K562 (cell line): ENCODE measurements at regions not wholly inside any gene's neighbourhood (a gene's known extent, or its start where the extent isn't known, plus 50 kb on each side); places are given as distances from the start of the nearest gene placed in this dataset.

ENCODE experiments used
- ATAC-seq: fragments of 200-7000 bp; cut with Tn5 transposase; 3 replicates; pipeline ENCODE4 v1.9.1; 2020; ENCODE audit warnings: moderate library complexity
- BruUV-seq: library from RNA; stranded (reverse); fragments of 400-500 nt; replicated peaks from 2 replicates; lab custom pipeline; 2021; lab: Mats Ljungman, UMichigan
- CTCF ChIA-PET: fragments of 300-600 bp; formaldehyde crosslinking; extraction: SDS; loops from one replicate; lab custom pipeline; 2021; ENCODE audit warnings: low intra/inter-chr PET ratio; lab: Yijun Ruan, JAX
- POLR2A ChIA-PET: fragments of 300-600, 350-650 bp; sonication (Branson Sonifier 250); formaldehyde crosslinking; extraction: SDS; loops from one replicate; lab custom pipeline; 2021; ENCODE audit warnings: antibody characterized with exemption, inconsistent platforms; lab: Yijun Ruan, JAX
- DNase-seq, 4 experiments: peaks; one replicate each; pipeline versions ENCODE4 v3.0.0 to v3.0.0-alpha.2; 2011 to 2018; ENCODE audit warnings: low spot score in 3 of 4, mixed read lengths in 3 of 4; ENCODE audit errors: extremely low read depth in 1 of 4
- FAIRE-seq: peaks from 2 replicates; lab custom pipeline; 2011; peaks lifted over from hg19 to GRCh38; lab: Jason Lieb, UNC
- H2AFZ ChIP-seq: 2 replicates; pipeline ENCODE4 v1.6.0; 2011; ENCODE audit warnings: low read depth, low read length, control low read depth, inconsistent platforms
- H3K27ac ChIP-seq: fragments of 200-600 bp; 3 replicates; pipeline ENCODE4 v1.8.0; 2011; ENCODE audit warnings: low read depth, mild to moderate bottlenecking, control low read depth, inconsistent platforms, low read length, moderate library complexity, mixed read lengths; ENCODE audit errors: extremely low read depth
- H3K27me3 ChIP-seq, 2 experiments: fragments of 300-600 bp in 1 of 2; 2 replicates in 1 of 2; 3 replicates in 1 of 2; pipeline versions ENCODE4 v1.6.0 to v1.8.0; 2011; ENCODE audit warnings: inconsistent platforms in 2 of 2, low read length in 2 of 2, mild to moderate bottlenecking in 1 of 2, mixed read lengths in 1 of 2, moderate library complexity in 1 of 2; ENCODE audit not compliant: control insufficient read depth in 2 of 2, insufficient read depth in 2 of 2
- H3K36me3 ChIP-seq: fragments of 300-600 bp; 3 replicates; pipeline ENCODE4 v1.8.0; 2011; ENCODE audit warnings: mild to moderate bottlenecking, low read length, inconsistent platforms; ENCODE audit not compliant: control insufficient read depth, insufficient read depth
- H3K4me1 ChIP-seq, 2 experiments: fragments of 200-600 bp in 1 of 2; replicated peaks in 1 of 2; 2 replicates in 1 of 2; 3 replicates in 1 of 2; pipeline versions ENCODE4 v1.5.1 to v1.8.0; 2011; ENCODE audit warnings: inconsistent platforms in 2 of 2, low read length in 2 of 2, mild to moderate bottlenecking in 1 of 2, mixed read lengths in 1 of 2, moderate library complexity in 1 of 2; ENCODE audit not compliant: control insufficient read depth in 2 of 2, insufficient read depth in 2 of 2
- H3K4me2 ChIP-seq: 2 replicates; pipeline ENCODE4 v1.6.1; 2011; ENCODE audit warnings: low read length, control low read depth, inconsistent platforms, mixed read lengths; ENCODE audit not compliant: insufficient read depth
- H3K4me3 ChIP-seq: fragments of 200-600 bp; sonication (generic), shearing (Covaris generic); 2 replicates; pipeline ENCODE4 v1.5.1; 2016; ENCODE audit warnings: control low read depth, inconsistent platforms
- H3K79me2 ChIP-seq: fragments of 200-600 bp; 3 replicates; pipeline ENCODE4 v1.8.0; 2011; ENCODE audit warnings: low read length, inconsistent platforms; ENCODE audit not compliant: control insufficient read depth, insufficient read depth
- H3K9ac ChIP-seq, 2 experiments: 2 replicates each; pipeline versions ENCODE4 v1.6.0 to v1.6.1; 2011; ENCODE audit warnings: low read depth in 2 of 2, low read length in 2 of 2, control low read depth in 1 of 2, inconsistent platforms in 1 of 2, mild to moderate bottlenecking in 1 of 2, mixed read lengths in 1 of 2; ENCODE audit not compliant: insufficient read depth in 1 of 2
- H3K9me1 ChIP-seq: one replicate; pipeline ENCODE4 v1.6.0; 2011; ENCODE audit warnings: inconsistent platforms, mild to moderate bottlenecking, low read length, moderate library complexity; ENCODE audit not compliant: control insufficient read depth, insufficient read depth
- H3K9me3 ChIP-seq: replicated peaks from 2 replicates; pipeline ENCODE4 v1.5.1; 2011; ENCODE audit warnings: low read depth, low read length, inconsistent platforms; ENCODE audit not compliant: control insufficient read depth, insufficient read depth
- H4K20me1 ChIP-seq: replicated peaks from 2 replicates; pipeline ENCODE4 v1.6.1; 2011; ENCODE audit warnings: low read length, inconsistent platforms, mixed read lengths; ENCODE audit not compliant: control insufficient read depth, insufficient read depth
- EHMT2 ChIP-seq: fragments of 450-650 bp; IDR thresholded peaks from 2 replicates; pipeline ENCODE4 v1.6.1; 2018; ENCODE audit warnings: antibody characterized with exemption
- ETV1 ChIP-seq: fragments of 450-650 bp; conservative IDR thresholded peaks from 2 replicates; pipeline ENCODE4 v1.6.1; 2016; ENCODE audit warnings: missing genetic modification characterization, control low read depth, low read depth, missing compliant biosample characterization
- FOXJ2 ChIP-seq: fragments of 200-800 bp; sonication (Bioruptor generic); IDR thresholded peaks from 2 replicates; pipeline ENCODE4 v1.6.1; 2016; ENCODE audit warnings: missing genetic modification characterization, missing compliant biosample characterization
- MCM3 ChIP-seq: fragments of 450-650 bp; IDR thresholded peaks from 2 replicates; pipeline ENCODE4 v1.6.1; 2016
- MTA3 ChIP-seq: fragments of 450-650 bp; formaldehyde crosslinking; IDR thresholded peaks from 2 replicates; pipeline ENCODE4 v1.6.1; 2017; ENCODE audit warnings: mild to moderate bottlenecking, borderline replicate concordance
- PHB2 ChIP-seq: fragments of 450-650 bp; IDR thresholded peaks from 2 replicates; pipeline ENCODE4 v1.6.1; 2017; ENCODE audit warnings: low read depth
- PTTG1 ChIP-seq: fragments of 450-650 bp; IDR thresholded peaks from 2 replicates; pipeline ENCODE4 v1.6.1; 2016; ENCODE audit warnings: low read depth, mild to moderate bottlenecking, missing genetic modification characterization, missing compliant biosample characterization
- STAG1 ChIP-seq: sonication (generic); formaldehyde crosslinking; IDR thresholded peaks from 2 replicates; pipeline ENCODE4 v1.5.0; 2020; ENCODE audit warnings: missing genetic modification reagents, borderline replicate concordance
- ZBED1 ChIP-seq: IDR thresholded peaks from 2 replicates; pipeline ENCODE4 v1.6.1; 2014
- ZNF408 ChIP-seq: fragments of 250-450 bp; sonication (Bioruptor Pico); IDR thresholded peaks from 2 replicates; pipeline ENCODE4 v1.4.0; 2020; ENCODE audit warnings: low read depth, mild to moderate bottlenecking, moderate library complexity
- ZNF507 ChIP-seq: conservative IDR thresholded peaks from 2 replicates; pipeline ENCODE4 v1.6.1; 2017; ENCODE audit warnings: missing genetic modification characterization, missing compliant biosample characterization
- ZNF584 ChIP-seq: fragments of 200-800 bp; sonication (Bioruptor generic); IDR thresholded peaks from 2 replicates; pipeline ENCODE4 v1.6.1; 2016; ENCODE audit warnings: low read depth, mild to moderate bottlenecking, missing genetic modification characterization, missing compliant biosample characterization
- ZNF766 ChIP-seq: fragments of 200-800 bp; sonication (Bioruptor generic); conservative IDR thresholded peaks from 2 replicates; pipeline ENCODE4 v1.6.1; 2016; ENCODE audit warnings: missing genetic modification characterization, missing compliant biosample characterization
- WGBS: fragments of 100-300 bp; shearing (Covaris generic); methylation state at CpG from one replicate; pipeline ENCODE4 v1.1.6; 2016; ENCODE audit warnings: low coverage, mixed read lengths; ENCODE audit not compliant: insufficient coverage; ENCODE audit errors: missing lambda C conversion rate; 5-methylcytosine and 5-hydroxymethylcytosine counted together
- in situ Hi-C: fragments of 300-500 bp; cut with MboI; formaldehyde crosslinking; loops from 4 replicates; pipeline ENCODE4 v1.15.0; 2018; ENCODE audit warnings: inconsistent platforms, mixed read lengths
- intact Hi-C: fragments of 100-400 bp; cut with micrococcal nuclease; formaldehyde crosslinking; loops from 2 replicates; pipeline ENCODE4 v1.14.2; 2022
- TF ChIP-seq, protein P1 (sequence below): sonication (generic); formaldehyde crosslinking; IDR thresholded peaks from 2 replicates; pipeline ENCODE4 v1.8.0; 2022; ENCODE audit warnings: mild to moderate bottlenecking, missing genetic modification reagents
- TF ChIP-seq, protein P2 (sequence below): fragments of 250-450 bp; sonication (Bioruptor Pico); IDR thresholded peaks from 2 replicates; pipeline ENCODE4 v1.5.1; 2021; ENCODE audit warnings: mild to moderate bottlenecking
- TF ChIP-seq, protein P3 (sequence below): fragments of 150-350 bp; IDR thresholded peaks from 2 replicates; pipeline ENCODE4 v1.6.1; 2014; ENCODE audit warnings: low read depth, mild to moderate bottlenecking, low read length, borderline replicate concordance

DNA sequence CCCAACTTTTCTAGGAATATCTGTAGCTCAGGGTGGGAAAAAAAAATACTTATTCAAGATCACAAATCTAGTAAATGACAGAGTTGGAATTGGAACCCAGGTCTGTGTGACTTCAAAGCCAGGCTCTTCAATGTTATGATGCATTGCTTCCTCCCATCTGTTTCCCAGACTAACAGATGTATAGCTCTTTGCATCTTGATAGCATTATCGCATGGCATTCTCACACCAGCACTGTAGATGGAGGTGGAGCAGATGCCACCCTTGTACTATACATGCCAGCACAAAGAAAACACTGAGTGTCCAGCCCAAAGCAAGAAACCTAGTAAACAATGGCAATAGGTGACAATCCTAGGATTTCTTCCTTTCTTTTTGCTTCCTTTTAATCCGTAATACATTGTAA lies 497.3 kb downstream of the NEBL start:
- intact Hi-C loops (no loop called here), in situ Hi-C loops (no loop called here)
- no peak for FAIRE-seq
- POLR2A ChIA-PET: no interaction called here
- Histone ChIP-seq H4K20me1 (no peaks in the 10 kb centered on the region), H2AFZ (no peak overlapping the region), H3K4me1 (no peaks in the 10 kb centered on the region), H3K4me3 (no peak overlapping the region), H3K27ac (no peak overlapping the region), H3K9ac (no peak overlapping the region), H3K9me1 (no peaks in the 10 kb centered on the region), H3K36me3 (no peaks in the 10 kb centered on the region), H3K27me3 (no peaks in the 10 kb centered on the region), H3K79me2 (no peaks in the 10 kb centered on the region), H3K4me2 (no peak overlapping the region), H3K9me3 (no peaks in the 10 kb centered on the region)
- ATAC-seq: no peak
- CTCF ChIA-PET: no interaction called here
- BruUV-seq: no TSS peak
- TF ChIP-seq ZNF766 (CRISPR knock-in tag) (no peak), ZNF408 (CRISPR knock-in tag) (no peak), ETV1 (tag) (no peak), FOXJ2 (no peak), EHMT2 (no peak), MCM3 (no peak), ZBED1 (no peak), PHB2 (no peak), MTA3 (no peak), STAG1 (CRISPR knock-in tag) (no peak), ZNF584 (CRISPR knock-in tag) (no peak), PTTG1 (tag) (no peak), ZNF507 (tag) (no peak)
- TF ChIP-seq, protein P1, sequence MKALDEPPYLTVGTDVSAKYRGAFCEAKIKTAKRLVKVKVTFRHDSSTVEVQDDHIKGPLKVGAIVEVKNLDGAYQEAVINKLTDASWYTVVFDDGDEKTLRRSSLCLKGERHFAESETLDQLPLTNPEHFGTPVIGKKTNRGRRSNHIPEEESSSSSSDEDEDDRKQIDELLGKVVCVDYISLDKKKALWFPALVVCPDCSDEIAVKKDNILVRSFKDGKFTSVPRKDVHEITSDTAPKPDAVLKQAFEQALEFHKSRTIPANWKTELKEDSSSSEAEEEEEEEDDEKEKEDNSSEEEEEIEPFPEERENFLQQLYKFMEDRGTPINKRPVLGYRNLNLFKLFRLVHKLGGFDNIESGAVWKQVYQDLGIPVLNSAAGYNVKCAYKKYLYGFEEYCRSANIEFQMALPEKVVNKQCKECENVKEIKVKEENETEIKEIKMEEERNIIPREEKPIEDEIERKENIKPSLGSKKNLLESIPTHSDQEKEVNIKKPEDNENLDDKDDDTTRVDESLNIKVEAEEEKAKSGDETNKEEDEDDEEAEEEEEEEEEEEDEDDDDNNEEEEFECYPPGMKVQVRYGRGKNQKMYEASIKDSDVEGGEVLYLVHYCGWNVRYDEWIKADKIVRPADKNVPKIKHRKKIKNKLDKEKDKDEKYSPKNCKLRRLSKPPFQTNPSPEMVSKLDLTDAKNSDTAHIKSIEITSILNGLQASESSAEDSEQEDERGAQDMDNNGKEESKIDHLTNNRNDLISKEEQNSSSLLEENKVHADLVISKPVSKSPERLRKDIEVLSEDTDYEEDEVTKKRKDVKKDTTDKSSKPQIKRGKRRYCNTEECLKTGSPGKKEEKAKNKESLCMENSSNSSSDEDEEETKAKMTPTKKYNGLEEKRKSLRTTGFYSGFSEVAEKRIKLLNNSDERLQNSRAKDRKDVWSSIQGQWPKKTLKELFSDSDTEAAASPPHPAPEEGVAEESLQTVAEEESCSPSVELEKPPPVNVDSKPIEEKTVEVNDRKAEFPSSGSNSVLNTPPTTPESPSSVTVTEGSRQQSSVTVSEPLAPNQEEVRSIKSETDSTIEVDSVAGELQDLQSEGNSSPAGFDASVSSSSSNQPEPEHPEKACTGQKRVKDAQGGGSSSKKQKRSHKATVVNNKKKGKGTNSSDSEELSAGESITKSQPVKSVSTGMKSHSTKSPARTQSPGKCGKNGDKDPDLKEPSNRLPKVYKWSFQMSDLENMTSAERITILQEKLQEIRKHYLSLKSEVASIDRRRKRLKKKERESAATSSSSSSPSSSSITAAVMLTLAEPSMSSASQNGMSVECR: no peak
- TF ChIP-seq, protein P2, sequence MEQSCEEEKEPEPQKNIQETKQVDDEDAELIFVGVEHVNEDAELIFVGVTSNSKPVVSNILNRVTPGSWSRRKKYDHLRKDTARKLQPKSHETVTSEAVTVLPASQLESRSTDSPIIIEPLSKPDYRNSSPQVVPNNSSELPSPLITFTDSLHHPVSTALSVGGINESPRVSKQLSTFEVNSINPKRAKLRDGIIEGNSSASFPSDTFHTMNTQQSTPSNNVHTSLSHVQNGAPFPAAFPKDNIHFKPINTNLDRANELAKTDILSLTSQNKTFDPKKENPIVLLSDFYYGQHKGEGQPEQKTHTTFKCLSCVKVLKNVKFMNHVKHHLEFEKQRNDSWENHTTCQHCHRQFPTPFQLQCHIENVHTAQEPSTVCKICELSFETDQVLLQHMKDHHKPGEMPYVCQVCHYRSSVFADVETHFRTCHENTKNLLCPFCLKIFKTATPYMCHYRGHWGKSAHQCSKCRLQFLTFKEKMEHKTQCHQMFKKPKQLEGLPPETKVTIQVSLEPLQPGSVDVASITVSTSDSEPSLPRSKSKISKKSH (CRISPR knock-in tag): no peak
- TF ChIP-seq, protein P3, sequence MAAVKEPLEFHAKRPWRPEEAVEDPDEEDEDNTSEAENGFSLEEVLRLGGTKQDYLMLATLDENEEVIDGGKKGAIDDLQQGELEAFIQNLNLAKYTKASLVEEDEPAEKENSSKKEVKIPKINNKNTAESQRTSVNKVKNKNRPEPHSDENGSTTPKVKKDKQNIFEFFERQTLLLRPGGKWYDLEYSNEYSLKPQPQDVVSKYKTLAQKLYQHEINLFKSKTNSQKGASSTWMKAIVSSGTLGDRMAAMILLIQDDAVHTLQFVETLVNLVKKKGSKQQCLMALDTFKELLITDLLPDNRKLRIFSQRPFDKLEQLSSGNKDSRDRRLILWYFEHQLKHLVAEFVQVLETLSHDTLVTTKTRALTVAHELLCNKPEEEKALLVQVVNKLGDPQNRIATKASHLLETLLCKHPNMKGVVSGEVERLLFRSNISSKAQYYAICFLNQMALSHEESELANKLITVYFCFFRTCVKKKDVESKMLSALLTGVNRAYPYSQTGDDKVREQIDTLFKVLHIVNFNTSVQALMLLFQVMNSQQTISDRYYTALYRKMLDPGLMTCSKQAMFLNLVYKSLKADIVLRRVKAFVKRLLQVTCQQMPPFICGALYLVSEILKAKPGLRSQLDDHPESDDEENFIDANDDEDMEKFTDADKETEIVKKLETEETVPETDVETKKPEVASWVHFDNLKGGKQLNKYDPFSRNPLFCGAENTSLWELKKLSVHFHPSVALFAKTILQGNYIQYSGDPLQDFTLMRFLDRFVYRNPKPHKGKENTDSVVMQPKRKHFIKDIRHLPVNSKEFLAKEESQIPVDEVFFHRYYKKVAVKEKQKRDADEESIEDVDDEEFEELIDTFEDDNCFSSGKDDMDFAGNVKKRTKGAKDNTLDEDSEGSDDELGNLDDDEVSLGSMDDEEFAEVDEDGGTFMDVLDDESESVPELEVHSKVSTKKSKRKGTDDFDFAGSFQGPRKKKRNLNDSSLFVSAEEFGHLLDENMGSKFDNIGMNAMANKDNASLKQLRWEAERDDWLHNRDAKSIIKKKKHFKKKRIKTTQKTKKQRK: no peak
- DNase-seq: no peak
- WGBS: 0% methylated on average over 2 of the region's 2 CpGs
